SU-DHL-6 (cell line): ENCODE measurements at regions not wholly inside any gene's neighbourhood (a gene's known extent, or its start where the extent isn't known, plus 50 kb on each side); places are given as distances from the start of the nearest gene placed in this dataset.

ENCODE experiments used
- H2AFZ ChIP-seq: fragments of 200-600 bp; sonication (generic); 2 replicates; pipeline ENCODE4 v1.6.1; 2014; ENCODE audit warnings: low read depth, mild to moderate bottlenecking, moderate library complexity, mixed read lengths, antibody characterized with exemption, low read length; ENCODE audit not compliant: severe bottlenecking
- H3F3A ChIP-seq: fragments of 200-600 bp; shearing (Covaris generic); 2 replicates; pipeline ENCODE4 v1.6.0; 2016; ENCODE audit warnings: antibody characterized with exemption, mild to moderate bottlenecking; ENCODE audit not compliant: insufficient read depth
- H3K27ac ChIP-seq: fragments of 200-600 bp; sonication (generic); 2 replicates; pipeline ENCODE4 v1.5.1; 2016; ENCODE audit warnings: low read depth, mild to moderate bottlenecking, low read length, moderate library complexity, mixed read lengths
- H3K27me3 ChIP-seq: fragments of 200-600 bp; sonication (generic), shearing (Covaris generic); 2 replicates; pipeline ENCODE4 v1.6.0; 2014; ENCODE audit warnings: mild to moderate bottlenecking, low read length
- H3K36me3 ChIP-seq: fragments of 200-600 bp; sonication (generic); 2 replicates; pipeline ENCODE4 v1.6.1; 2014; ENCODE audit warnings: mild to moderate bottlenecking, low read length, mixed read lengths
- H3K4me2 ChIP-seq: fragments of 300-600, 200-600 bp; shearing (Covaris generic), sonication (generic); 2 replicates; pipeline ENCODE4 v1.6.0; 2014; ENCODE audit warnings: low read length, low read depth, mild to moderate bottlenecking; ENCODE audit not compliant: poor library complexity, severe bottlenecking
- H3K4me3 ChIP-seq: fragments of 200-600 bp; sonication (generic); 2 replicates; pipeline ENCODE4 v1.5.1; 2014; ENCODE audit warnings: antibody characterized with exemption, low read length, mild to moderate bottlenecking, mixed read lengths; ENCODE audit not compliant: insufficient read depth, poor library complexity, severe bottlenecking
- H3K79me2 ChIP-seq: fragments of 200-600 bp; sonication (generic); 2 replicates; pipeline ENCODE4 v1.6.1; 2014; ENCODE audit warnings: mild to moderate bottlenecking, low read length, moderate library complexity; ENCODE audit not compliant: insufficient read depth
- H3K9ac ChIP-seq: fragments of 200-600 bp; sonication (generic); 2 replicates; pipeline ENCODE4 v1.7.0; 2014; ENCODE audit warnings: mild to moderate bottlenecking, low read length
- H3K9me2 ChIP-seq: fragments of 200-600 bp; sonication (generic); replicated peaks from 2 replicates; pipeline ENCODE4 v1.6.1; 2014; ENCODE audit warnings: low read length; ENCODE audit not compliant: insufficient read depth
- H3K9me3 ChIP-seq: fragments of 200-600 bp; sonication (generic); 2 replicates; pipeline ENCODE4 v1.6.1; 2014; ENCODE audit warnings: low read length, mixed read lengths; ENCODE audit not compliant: insufficient read depth
- H4K20me1 ChIP-seq: fragments of 200-600 bp; sonication (generic); 2 replicates; pipeline ENCODE4 v1.6.1; 2014; ENCODE audit warnings: low read depth, mild to moderate bottlenecking, antibody characterized with exemption, low read length, moderate library complexity, mixed read lengths
- CTCF ChIP-seq: fragments of 200-600 bp; sonication (generic); IDR thresholded peaks from one replicate; pipeline ENCODE4 v1.5.1; 2017; ENCODE audit warnings: antibody characterized with exemption, mild to moderate bottlenecking, low read length, moderate library complexity; ENCODE audit not compliant: insufficient read depth, poor library complexity, severe bottlenecking
- EZH2phosphoT487 ChIP-seq: fragments of 200-600 bp; sonication (generic), shearing (Covaris generic); conservative IDR thresholded peaks from 2 replicates; pipeline ENCODE4 v1.6.1; 2018; ENCODE audit warnings: mild to moderate bottlenecking, antibody characterized with exemption, low read length, moderate library complexity, mixed read lengths

GRCh38 chr10:111435871-111436270 is 359.0 kb downstream of the ADRA2A start:
- Histone ChIP-seq H3K27me3 (no peaks in the 10 kb centered on the region), H3K27ac (no peak overlapping the region), H4K20me1 (no peaks in the 10 kb centered on the region), H3K36me3 (no peaks in the 10 kb centered on the region), H2AFZ (no peak overlapping the region), H3K9ac (no peak overlapping the region), H3K9me3 (no peaks in the 10 kb centered on the region), H3K4me2 (no peak overlapping the region), H3F3A (no peaks in the 10 kb centered on the region), H3K79me2 (no peaks in the 10 kb centered on the region), H3K9me2 (no peaks in the 10 kb centered on the region), H3K4me3 (no peak overlapping the region)
- TF ChIP-seq CTCF (no peak), EZH2phosphoT487 (no peak)

GRCh38 chr10:111439034-111439842 is 362.4 kb downstream of the ADRA2A start:
- Histone ChIP-seq H3K79me2 (no peaks in the 10 kb centered on the region), H3K9me2 (no peaks in the 10 kb centered on the region; the same call in 1 of the 2 replicates), H3K9me3 (no peaks in the 10 kb centered on the region), H3K4me3 (no peak overlapping the region), H3F3A (no peaks in the 10 kb centered on the region), H3K36me3 (no peaks in the 10 kb centered on the region), H3K4me2 (no peak overlapping the region), H3K9ac (no peak overlapping the region), H3K27me3 (no peaks in the 10 kb centered on the region), H3K27ac (no peak overlapping the region), H2AFZ (no peak overlapping the region), H4K20me1 (no peaks in the 10 kb centered on the region)
- no peak for TF ChIP-seq EZH2phosphoT487
- no peak for TF ChIP-seq CTCF

- H3K9me3 ChIP-seq = no peaks in the 10 kb centered on the region
- no peaks in the 10 kb centered on the region for H4K20me1 ChIP-seq
- H3K27me3 ChIP-seq = no peaks in the 10 kb centered on the region
- H3K36me3 ChIP-seq = no peaks in the 10 kb centered on the region
- TF ChIP-seq CTCF (no peak), EZH2phosphoT487 (no peak)
- no peak overlapping the region for H3K4me3 ChIP-seq
- no peak overlapping the region for H3K4me2 ChIP-seq
- no peak overlapping the region for H3K27ac ChIP-seq
- no peaks in the 10 kb centered on the region for H3F3A ChIP-seq
- H3K9me2 ChIP-seq = no peaks in the 10 kb centered on the region; the same call in 1 of the 2 replicates
- H3K9ac ChIP-seq = no peak overlapping the region
- H3K79me2 ChIP-seq = no peaks in the 10 kb centered on the region
- H2AFZ ChIP-seq = no peak overlapping the region
Measured at GRCh38 chr10:111440501-111440900, 363.7 kb downstream of the ADRA2A start.
